DND-41 (cell line): ENCODE measurements at regions not wholly inside any gene's neighbourhood (a gene's known extent, or its start where the extent isn't known, plus 50 kb on each side); places are given as distances from the start of the nearest gene placed in this dataset.

Experiments used
- EZH2 ChIP-seq: IDR thresholded peaks from 3 replicates; pipeline ENCODE4 v1.6.1; 2012; ENCODE audit warnings: borderline replicate concordance, low read depth, mild to moderate bottlenecking, moderate library complexity, low read length, inconsistent platforms; ENCODE audit not compliant: severe bottlenecking
- TF ChIP-seq, protein P1 (sequence below): IDR thresholded peaks from 2 replicates; pipeline ENCODE4 v1.5.1; 2012; ENCODE audit warnings: borderline replicate concordance, low read length, moderate library complexity, mild to moderate bottlenecking; ENCODE audit not compliant: poor library complexity, severe bottlenecking; ENCODE audit errors: extremely low read depth

DNA sequence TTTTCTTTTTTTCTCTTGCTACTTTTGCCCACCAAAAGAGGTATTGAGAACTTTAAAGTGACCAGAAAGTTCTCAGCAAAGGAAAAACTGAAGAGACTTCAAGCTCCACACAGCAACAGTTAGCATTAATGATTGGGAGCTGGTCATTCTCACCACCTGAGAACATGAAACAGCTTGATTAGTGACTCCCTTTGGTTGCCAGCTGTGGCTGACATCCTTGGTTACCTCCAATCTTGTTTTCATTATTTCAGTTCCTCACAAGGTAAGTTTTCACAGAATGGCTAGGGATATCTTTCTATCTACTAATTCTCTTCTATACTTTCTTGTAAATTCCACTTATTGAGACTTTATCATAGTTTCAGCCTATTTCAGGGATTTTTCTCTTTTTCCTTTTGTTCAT lies 427.9 kb downstream of the QKI start:
- no peak for TF ChIP-seq EZH2
- TF ChIP-seq, protein P1, sequence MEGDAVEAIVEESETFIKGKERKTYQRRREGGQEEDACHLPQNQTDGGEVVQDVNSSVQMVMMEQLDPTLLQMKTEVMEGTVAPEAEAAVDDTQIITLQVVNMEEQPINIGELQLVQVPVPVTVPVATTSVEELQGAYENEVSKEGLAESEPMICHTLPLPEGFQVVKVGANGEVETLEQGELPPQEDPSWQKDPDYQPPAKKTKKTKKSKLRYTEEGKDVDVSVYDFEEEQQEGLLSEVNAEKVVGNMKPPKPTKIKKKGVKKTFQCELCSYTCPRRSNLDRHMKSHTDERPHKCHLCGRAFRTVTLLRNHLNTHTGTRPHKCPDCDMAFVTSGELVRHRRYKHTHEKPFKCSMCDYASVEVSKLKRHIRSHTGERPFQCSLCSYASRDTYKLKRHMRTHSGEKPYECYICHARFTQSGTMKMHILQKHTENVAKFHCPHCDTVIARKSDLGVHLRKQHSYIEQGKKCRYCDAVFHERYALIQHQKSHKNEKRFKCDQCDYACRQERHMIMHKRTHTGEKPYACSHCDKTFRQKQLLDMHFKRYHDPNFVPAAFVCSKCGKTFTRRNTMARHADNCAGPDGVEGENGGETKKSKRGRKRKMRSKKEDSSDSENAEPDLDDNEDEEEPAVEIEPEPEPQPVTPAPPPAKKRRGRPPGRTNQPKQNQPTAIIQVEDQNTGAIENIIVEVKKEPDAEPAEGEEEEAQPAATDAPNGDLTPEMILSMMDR, result no peak
